Hepatocyte (in vitro differentiated cells): ENCODE measurements at regions not wholly inside any gene's neighbourhood (a gene's known extent, or its start where the extent isn't known, plus 50 kb on each side); places are given as distances from the start of the nearest gene placed in this dataset.

ENCODE experiments used
- DNase-seq: peaks from one replicate; pipeline ENCODE4 v3.0.0-alpha.2; 2016; ENCODE audit warnings: low spot score
- H2AFZ ChIP-seq: fragments of 200-600 bp; sonication (generic); 2 replicates; pipeline ENCODE4 v1.6.0; 2016; ENCODE audit warnings: antibody characterized with exemption, mild to moderate bottlenecking
- H3K27ac ChIP-seq: fragments of 200-600 bp; sonication (generic); 2 replicates; pipeline ENCODE4 v1.5.1; 2016; ENCODE audit warnings: mild to moderate bottlenecking
- H3K27me3 ChIP-seq: fragments of 200-600 bp; sonication (generic); 2 replicates; pipeline ENCODE4 v1.6.1; 2016
- H3K36me3 ChIP-seq: fragments of 200-600 bp; sonication (generic); replicated peaks from 2 replicates; pipeline ENCODE4 v1.5.1; 2016; ENCODE audit warnings: low read depth; ENCODE audit not compliant: insufficient read depth
- H3K4me1 ChIP-seq: fragments of 200-600 bp; sonication (generic); 2 replicates; pipeline ENCODE4 v1.5.1; 2016; ENCODE audit warnings: mild to moderate bottlenecking, moderate library complexity; ENCODE audit not compliant: insufficient read depth
- H3K4me2 ChIP-seq: fragments of 200-600 bp; sonication (generic); 2 replicates; pipeline ENCODE4 v1.6.0; 2016
- H3K4me3 ChIP-seq: fragments of 200-600 bp; sonication (generic); 2 replicates; pipeline ENCODE4 v1.5.1; 2016; ENCODE audit warnings: mild to moderate bottlenecking
- H3K79me2 ChIP-seq: fragments of 200-600 bp; sonication (generic); 2 replicates; pipeline ENCODE4 v1.6.0; 2017; ENCODE audit warnings: mild to moderate bottlenecking
- H3K9me2 ChIP-seq: fragments of 200-600 bp; sonication (generic); replicated peaks from 2 replicates; pipeline ENCODE4 v1.6.0; 2017; ENCODE audit warnings: mild to moderate bottlenecking; ENCODE audit not compliant: insufficient read depth
- H3K9me3 ChIP-seq: fragments of 200-600 bp; sonication (generic); 2 replicates; pipeline ENCODE4 v1.5.1; 2016; ENCODE audit warnings: low read depth, mild to moderate bottlenecking
- H4K20me1 ChIP-seq: fragments of 200-600 bp; sonication (generic); 2 replicates; pipeline ENCODE4 v1.6.0; 2016; ENCODE audit warnings: mild to moderate bottlenecking; ENCODE audit not compliant: insufficient read depth, poor library complexity, severe bottlenecking
- CTCF ChIP-seq: fragments of 200-600 bp; sonication (generic); IDR thresholded peaks from 2 replicates; pipeline ENCODE4 v1.5.1; 2016; ENCODE audit warnings: antibody characterized with exemption, mild to moderate bottlenecking; ENCODE audit not compliant: poor library complexity
- EZH2 ChIP-seq: fragments of 200-600 bp; sonication (generic); IDR thresholded peaks from 2 replicates; pipeline ENCODE4 v1.6.1; 2016; ENCODE audit warnings: antibody characterized with exemption, mild to moderate bottlenecking, borderline replicate concordance
- EZH2phosphoT487 ChIP-seq: fragments of 200-600 bp; sonication (generic); IDR thresholded peaks from one replicate; pipeline ENCODE4 v1.6.1; 2018; ENCODE audit warnings: antibody characterized with exemption, mild to moderate bottlenecking, low read depth, moderate library complexity; ENCODE audit not compliant: unreplicated experiment, severe bottlenecking
- WGBS: methylation state at CpG from one replicate; pipeline ENCODE4 v1.1.6; 2016; ENCODE audit warnings: low lambda C conversion rate; ENCODE audit errors: missing lambda C conversion rate; 5-methylcytosine and 5-hydroxymethylcytosine counted together

- H3K79me2 ChIP-seq, result no peaks in the 10 kb centered on the region
- no peaks in the 10 kb centered on the region for H3K27me3 ChIP-seq
- H4K20me1 ChIP-seq, result no peaks in the 10 kb centered on the region
- H3K36me3 ChIP-seq, result no peaks in the 10 kb centered on the region
- H3K4me1 ChIP-seq, result no peaks in the 10 kb centered on the region
- no peak overlapping the region for H3K27ac ChIP-seq
- DNase-seq, result no peak
- 97% methylated on average over 9 of the region's 11 CpGs for WGBS
- no peaks in the 10 kb centered on the region for H3K9me2 ChIP-seq
- TF ChIP-seq EZH2, result no peak
- no peak for TF ChIP-seq EZH2phosphoT487
- no peaks in the 10 kb centered on the region for H3K9me3 ChIP-seq
- H3K4me2 ChIP-seq, result no peak overlapping the region
- no peak overlapping the region for H2AFZ ChIP-seq
- H3K4me3 ChIP-seq, result no peak overlapping the region
Observed at GRCh38 chr5:114999176-114999575, 170.5 kb downstream of the TRIM36 start.

- Histone ChIP-seq H3K4me1 (no peaks in the 10 kb centered on the region), H3K27ac (no peak overlapping the region), H3K79me2 (no peaks in the 10 kb centered on the region), H3K9me3 (no peaks in the 10 kb centered on the region), H4K20me1 (no peaks in the 10 kb centered on the region), H3K27me3 (no peaks in the 10 kb centered on the region), H3K36me3 (no peaks in the 10 kb centered on the region), H3K9me2 (no peaks in the 10 kb centered on the region), H3K4me2 (no peak overlapping the region), H3K4me3 (no peak overlapping the region), H2AFZ (no peak overlapping the region)
- no peak for DNase-seq
- TF ChIP-seq CTCF, result no peak
- no peak for TF ChIP-seq EZH2phosphoT487
- no peak for TF ChIP-seq EZH2
- WGBS, result 80% methylated on average over 10 of the region's 10 CpGs
Observed at GRCh38 chr5:114989512-114989911, 180.2 kb downstream of the TRIM36 start.

GRCh38 chr5:114988096-114988495 is 181.6 kb downstream of the TRIM36 start:
- Histone ChIP-seq H3K9me2 (no peaks in the 10 kb centered on the region), H3K79me2 (no peaks in the 10 kb centered on the region), H3K4me1 (no peaks in the 10 kb centered on the region), H3K27me3 (no peaks in the 10 kb centered on the region), H2AFZ (no peak overlapping the region), H3K36me3 (no peaks in the 10 kb centered on the region), H4K20me1 (no peaks in the 10 kb centered on the region), H3K4me3 (no peak overlapping the region), H3K27ac (no peak overlapping the region), H3K9me3 (no peaks in the 10 kb centered on the region), H3K4me2 (no peak overlapping the region)
- 84% methylated on average over 2 of the region's 2 CpGs for WGBS
- no peak for DNase-seq
- no peak for TF ChIP-seq EZH2phosphoT487
- no peak for TF ChIP-seq CTCF
- TF ChIP-seq EZH2, result no peak

GRCh38 chr5:114984796-114985195 is 184.9 kb downstream of the TRIM36 start:
- no peaks in the 10 kb centered on the region for H4K20me1 ChIP-seq
- no peaks in the 10 kb centered on the region for H3K27me3 ChIP-seq
- no peak overlapping the region for H3K4me3 ChIP-seq
- 96% methylated on average over 2 of the region's 2 CpGs for WGBS
- H3K4me2 ChIP-seq, result no peak overlapping the region
- H3K36me3 ChIP-seq, result no peaks in the 10 kb centered on the region
- no peaks in the 10 kb centered on the region for H3K4me1 ChIP-seq
- H3K79me2 ChIP-seq, result no peaks in the 10 kb centered on the region
- no peak for DNase-seq
- H3K27ac ChIP-seq, result no peak overlapping the region
- TF ChIP-seq EZH2phosphoT487 (no peak), EZH2 (no peak), CTCF (no peak)
- no peaks in the 10 kb centered on the region for H3K9me3 ChIP-seq
- no peaks in the 10 kb centered on the region for H3K9me2 ChIP-seq
- no peak overlapping the region for H2AFZ ChIP-seq
